Activated CD8-positive, alpha-beta T cell treated with anti-CD3 and anti-CD28 coated beads for 36 hours (primary cell): ENCODE measurements at regions not wholly inside any gene's neighbourhood (a gene's known extent, or its start where the extent isn't known, plus 50 kb on each side); places are given as distances from the start of the nearest gene placed in this dataset.

Source experiments
- ATAC-seq: fragments of 200-7000 bp; cut with Tn5 transposase; one replicate; pipeline ENCODE4 v1.10.0; 2021; ENCODE audit warnings: mild to moderate bottlenecking, moderate library complexity
- CTCF ChIA-PET: fragments of 350-600 bp; sonication (Branson Sonifier 250); formaldehyde crosslinking; loops from one replicate; lab custom pipeline; 2021; ENCODE audit warnings: antibody characterized with exemption; lab: Charles Lee
- POLR2A ChIA-PET: fragments of 350-600 bp; sonication (Branson Sonifier 250); formaldehyde crosslinking; loops from one replicate; lab custom pipeline; 2021; ENCODE audit warnings: antibody characterized with exemption; lab: Charles Lee
- DNase-seq: peaks from one replicate; pipeline ENCODE4 v3.0.0-alpha.2; 2020
- H3K27ac Mint-ChIP-seq: one replicate; pipeline ENCODE4 v1.8.0; 2021; ENCODE audit warnings: mild to moderate bottlenecking, mixed read lengths
- H3K27me3 Mint-ChIP-seq: one replicate; pipeline ENCODE4 v1.8.0; 2021; ENCODE audit warnings: mixed read lengths
- H3K36me3 Mint-ChIP-seq: one replicate; pipeline ENCODE4 v1.8.0; 2021; ENCODE audit warnings: low read depth, mixed read lengths
- H3K4me1 Mint-ChIP-seq: one replicate; pipeline ENCODE4 v1.8.0; 2021; ENCODE audit warnings: low read depth, mixed read lengths
- H3K4me3 Mint-ChIP-seq: one replicate; pipeline ENCODE4 v1.8.0; 2021; ENCODE audit warnings: mild to moderate bottlenecking, moderate library complexity, mixed read lengths
- H3K9me3 Mint-ChIP-seq: one replicate; pipeline ENCODE4 v1.8.0; 2021; ENCODE audit warnings: mixed read lengths
- intact Hi-C: fragments of 100-400 bp; cut with micrococcal nuclease; formaldehyde crosslinking; loops from one replicate; pipeline ENCODE4 v1.10.0; 2022
- TF ChIP-seq, protein P1 (sequence below): fragments of 200-600 bp; IDR thresholded peaks from one replicate; pipeline ENCODE4 v1.8.0; 2022; ENCODE audit warnings: antibody characterized with exemption, mild to moderate bottlenecking

DNA sequence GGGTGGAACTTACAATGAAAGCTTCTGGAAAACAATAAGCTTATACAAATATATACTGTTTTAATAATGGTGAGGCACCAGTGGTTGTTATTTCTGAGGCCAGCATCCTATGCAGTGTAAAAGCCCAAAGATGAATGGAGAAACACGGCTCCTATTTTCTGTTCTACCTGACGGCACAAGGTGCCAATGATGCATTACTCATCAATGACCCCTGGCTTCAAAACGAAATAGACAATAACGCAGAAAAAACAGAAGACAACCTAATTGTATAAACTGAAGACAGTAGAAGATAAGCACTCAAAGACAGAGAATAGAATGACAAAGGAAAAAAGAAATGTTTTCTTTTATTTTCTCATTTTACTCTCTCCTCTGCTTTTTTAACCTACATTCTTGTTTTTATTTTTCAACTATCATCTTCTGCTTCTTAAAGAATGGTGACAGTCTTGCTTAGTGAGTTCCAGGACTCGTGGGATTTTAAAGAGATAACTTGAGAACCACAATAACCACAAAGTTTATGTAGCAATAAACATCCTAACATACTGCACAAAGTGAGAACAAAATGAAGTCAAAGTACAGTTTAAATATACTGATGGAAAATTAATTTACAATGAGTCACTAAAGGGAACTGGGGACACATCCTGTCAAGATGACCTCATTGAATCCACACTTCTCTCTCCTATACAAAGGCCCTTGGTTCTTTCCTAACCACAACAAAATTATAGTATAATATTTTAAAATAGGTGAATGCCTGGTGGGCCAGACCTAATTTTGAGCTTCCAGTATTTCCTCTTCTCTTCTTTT lies 169.8 kb downstream of the BTC start:
- no peak overlapping the region for H3K27ac Mint-ChIP-seq
- no peaks in the 10 kb centered on the region for H3K9me3 Mint-ChIP-seq
- ChIA-PET POLR2A (no interaction called here), CTCF (interaction anchor here (1.5 to 2.2 kb wide), 4 partner anchors 9 to 253 kb away, joined by 3 to 11 read pairs (median 5); no protein-coding TSS in a partner anchor)
- no peaks in the 10 kb centered on the region for H3K36me3 Mint-ChIP-seq
- DNase-seq (no peak), ATAC-seq (peak; percentile 73)
- TF ChIP-seq, protein P1, sequence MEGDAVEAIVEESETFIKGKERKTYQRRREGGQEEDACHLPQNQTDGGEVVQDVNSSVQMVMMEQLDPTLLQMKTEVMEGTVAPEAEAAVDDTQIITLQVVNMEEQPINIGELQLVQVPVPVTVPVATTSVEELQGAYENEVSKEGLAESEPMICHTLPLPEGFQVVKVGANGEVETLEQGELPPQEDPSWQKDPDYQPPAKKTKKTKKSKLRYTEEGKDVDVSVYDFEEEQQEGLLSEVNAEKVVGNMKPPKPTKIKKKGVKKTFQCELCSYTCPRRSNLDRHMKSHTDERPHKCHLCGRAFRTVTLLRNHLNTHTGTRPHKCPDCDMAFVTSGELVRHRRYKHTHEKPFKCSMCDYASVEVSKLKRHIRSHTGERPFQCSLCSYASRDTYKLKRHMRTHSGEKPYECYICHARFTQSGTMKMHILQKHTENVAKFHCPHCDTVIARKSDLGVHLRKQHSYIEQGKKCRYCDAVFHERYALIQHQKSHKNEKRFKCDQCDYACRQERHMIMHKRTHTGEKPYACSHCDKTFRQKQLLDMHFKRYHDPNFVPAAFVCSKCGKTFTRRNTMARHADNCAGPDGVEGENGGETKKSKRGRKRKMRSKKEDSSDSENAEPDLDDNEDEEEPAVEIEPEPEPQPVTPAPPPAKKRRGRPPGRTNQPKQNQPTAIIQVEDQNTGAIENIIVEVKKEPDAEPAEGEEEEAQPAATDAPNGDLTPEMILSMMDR = no peak
- H3K4me1 Mint-ChIP-seq = peaks cover 23% of the 10 kb centered on the region
- intact Hi-C loops = no loop called here
- no peak overlapping the region for H3K4me3 Mint-ChIP-seq
- H3K27me3 Mint-ChIP-seq = peaks cover 1% of the 10 kb centered on the region

DNA sequence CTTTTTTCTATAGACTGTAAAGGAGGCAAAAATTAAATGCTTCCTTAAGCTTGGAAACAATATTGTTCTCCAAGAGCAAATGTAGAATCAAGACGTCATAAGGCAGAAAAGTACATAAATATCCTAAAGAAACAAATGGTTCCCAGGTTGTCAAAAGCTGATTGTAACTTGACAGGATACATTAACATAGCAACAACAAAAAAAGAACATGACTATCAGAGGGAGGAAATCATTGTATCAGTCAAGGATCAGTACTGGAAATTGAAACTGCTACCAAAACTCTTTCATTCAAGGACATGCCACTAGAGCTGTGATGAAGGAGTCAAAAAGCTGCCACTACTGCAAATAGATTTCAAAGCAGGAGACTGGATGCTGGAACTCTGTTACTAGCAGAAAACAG lies 168.3 kb downstream of the BTC start:
- ChIA-PET POLR2A (no interaction called here), CTCF (interaction anchor here (0.6 to 1.6 kb wide), 4 partner anchors 10 to 311 kb away, joined by 3 to 4 read pairs (median 3); partner anchors contain the start of gene AREG)
- no peak for DNase-seq
- Mint-ChIP-seq H3K36me3 (no peaks in the 10 kb centered on the region), H3K4me3 (no peak overlapping the region), H3K27me3 (peaks cover 1% of the 10 kb centered on the region), H3K9me3 (no peaks in the 10 kb centered on the region), H3K27ac (no peak overlapping the region), H3K4me1 (peaks cover 23% of the 10 kb centered on the region)
- intact Hi-C loops = no loop called here
- ATAC-seq = peak; percentile 32
- TF ChIP-seq, protein P1 = no peak

DNA sequence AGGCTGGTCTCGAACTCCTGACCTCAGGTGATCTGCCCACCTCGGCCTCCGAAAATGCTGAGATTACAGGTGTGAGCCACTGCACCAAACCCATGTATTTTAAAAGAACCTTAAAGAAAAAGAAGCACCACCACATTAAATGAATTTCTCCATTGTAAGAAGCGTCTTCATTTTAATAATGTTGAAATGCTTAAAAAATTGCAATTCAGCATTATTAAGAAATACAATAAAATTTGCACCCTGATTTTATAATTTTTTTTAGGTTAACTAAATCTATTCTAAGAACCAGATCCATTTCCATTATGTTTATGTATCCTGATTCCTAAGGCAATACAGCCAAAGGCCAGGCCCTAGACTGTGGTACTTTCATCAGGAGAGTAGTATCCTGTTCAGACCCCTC lies 167.2 kb downstream of the BTC start:
- Mint-ChIP-seq H3K4me3 (no peak overlapping the region), H3K27ac (no peak overlapping the region), H3K36me3 (no peaks in the 10 kb centered on the region), H3K9me3 (no peaks in the 10 kb centered on the region), H3K4me1 (peaks cover 23% of the 10 kb centered on the region), H3K27me3 (peaks cover 1% of the 10 kb centered on the region)
- ATAC-seq (no peak), DNase-seq (no peak)
- ChIA-PET POLR2A (no interaction called here), CTCF (no interaction called here)
- intact Hi-C loops = no loop called here
- TF ChIP-seq, protein P1 = no peak

DNA sequence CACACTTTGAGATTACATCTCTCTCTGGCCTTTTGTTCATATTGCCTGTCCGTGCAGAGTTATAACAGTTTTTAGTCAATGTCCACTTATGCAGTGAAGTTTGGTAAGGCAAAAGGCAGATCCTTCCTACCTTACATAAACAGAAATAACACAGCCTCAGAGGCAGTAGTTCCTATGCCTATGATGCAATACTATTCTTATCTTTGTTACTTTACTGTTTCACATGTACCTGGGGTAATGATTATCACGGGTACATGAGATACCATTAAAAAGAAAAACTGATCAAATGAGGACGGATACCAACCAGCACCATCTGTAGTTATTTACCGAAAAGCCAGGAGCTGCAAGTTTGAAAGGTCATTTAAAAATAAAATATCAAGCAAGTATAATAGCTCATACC lies 166.8 kb downstream of the BTC start:
- peaks cover 1% of the 10 kb centered on the region for H3K27me3 Mint-ChIP-seq
- TF ChIP-seq, protein P1 = no peak
- H3K4me3 Mint-ChIP-seq = no peak overlapping the region
- intact Hi-C loops = no loop called here
- POLR2A ChIA-PET = no interaction called here
- DNase-seq (no peak), ATAC-seq (no peak)
- peaks cover 24% of the 10 kb centered on the region for H3K4me1 Mint-ChIP-seq
- H3K27ac Mint-ChIP-seq = no peak overlapping the region
- no peaks in the 10 kb centered on the region for H3K9me3 Mint-ChIP-seq
- CTCF ChIA-PET = no interaction called here
- no peaks in the 10 kb centered on the region for H3K36me3 Mint-ChIP-seq

DNA sequence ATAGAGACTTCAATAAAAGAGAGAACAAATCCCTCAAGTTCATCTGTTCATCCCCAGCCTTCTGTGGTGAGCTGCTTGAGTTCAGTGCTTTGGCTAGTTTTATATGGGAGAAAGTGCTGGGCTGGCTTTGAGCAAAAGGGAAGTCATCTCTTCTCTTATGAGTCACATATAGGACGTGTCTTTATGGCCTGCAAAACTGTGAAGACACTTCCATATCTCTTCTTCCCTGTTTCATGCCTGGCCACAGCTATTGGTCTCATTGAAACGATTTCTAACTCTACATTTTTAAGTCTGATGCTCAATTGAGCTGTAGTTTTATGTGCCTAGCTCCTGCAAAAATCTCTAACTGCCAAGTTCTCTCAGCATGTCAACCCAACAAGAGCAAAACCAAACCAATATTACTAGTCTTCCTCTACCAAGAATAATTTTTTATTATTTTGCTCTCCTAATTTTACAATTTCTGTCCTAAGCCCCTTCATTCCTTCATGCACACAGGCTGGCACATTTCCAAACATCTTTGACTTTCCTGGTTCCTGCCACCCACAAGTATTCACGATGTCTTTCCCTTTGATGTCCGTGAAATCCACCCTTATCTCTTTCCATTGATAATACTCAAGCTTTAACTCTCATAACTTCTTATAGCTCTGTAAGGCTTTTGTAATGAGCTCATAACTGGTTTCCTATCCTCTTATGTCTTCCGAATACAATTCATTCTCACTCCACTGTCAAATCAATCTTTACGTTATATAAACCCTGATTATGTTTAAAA lies 165.3 kb downstream of the BTC start:
- DNase-seq (no peak), ATAC-seq (no peak)
- intact Hi-C loops = no loop called here
- no peak overlapping the region for H3K4me3 Mint-ChIP-seq
- no peaks in the 10 kb centered on the region for H3K36me3 Mint-ChIP-seq
- H3K9me3 Mint-ChIP-seq = no peaks in the 10 kb centered on the region
- peaks cover 5% of the 10 kb centered on the region for H3K27me3 Mint-ChIP-seq
- ChIA-PET CTCF (interaction anchor here (1.0 kb wide), 1 partner anchor 252 kb away, joined by 3 read pairs; no protein-coding TSS in a partner anchor), POLR2A (no interaction called here)
- peaks cover 34% of the 10 kb centered on the region for H3K4me1 Mint-ChIP-seq
- H3K27ac Mint-ChIP-seq = no peak overlapping the region
- TF ChIP-seq, protein P1 = no peak
